GM12892 (cell line): ENCODE measurements at regions not wholly inside any gene's neighbourhood (a gene's known extent, or its start where the extent isn't known, plus 50 kb on each side); places are given as distances from the start of the nearest gene placed in this dataset.

Source experiments
- POLR2A ChIP-seq: IDR thresholded peaks from 2 replicates; pipeline ENCODE4 v1.6.1; 2011; ENCODE audit warnings: low read depth, low read length, control low read depth
- POLR2AphosphoS5 ChIP-seq: IDR thresholded peaks from 2 replicates; pipeline ENCODE4 v1.6.1; 2011; ENCODE audit warnings: low read depth, low read length, control low read depth
- TAF1 ChIP-seq: IDR thresholded peaks from 2 replicates; pipeline ENCODE4 v1.6.1; 2011; ENCODE audit warnings: low read depth, mild to moderate bottlenecking, control low read depth, low read length, borderline replicate concordance

GRCh38 chr5:20610681-20611080 is 622.7 kb upstream of the CDH18 start:
- TF ChIP-seq POLR2AphosphoS5 = no peak
- no peak for TF ChIP-seq TAF1
- TF ChIP-seq POLR2A = no peak
